Activated CD4-positive, CD25-positive, alpha-beta regulatory T cell treated with anti-CD3 and anti-CD28 coated beads, Interleukin-2, amount 50 U/mL, for 72 hours (primary cell): ENCODE measurements at regions not wholly inside any gene's neighbourhood (a gene's known extent, or its start where the extent isn't known, plus 50 kb on each side); places are given as distances from the start of the nearest gene placed in this dataset.
A peak's percentile ranks its signal among the peaks of the same experiment; 100 is the strongest.

Experiments used
- DNase-seq: peaks from one replicate; pipeline ENCODE4 v3.0.0; 2021

DNA sequence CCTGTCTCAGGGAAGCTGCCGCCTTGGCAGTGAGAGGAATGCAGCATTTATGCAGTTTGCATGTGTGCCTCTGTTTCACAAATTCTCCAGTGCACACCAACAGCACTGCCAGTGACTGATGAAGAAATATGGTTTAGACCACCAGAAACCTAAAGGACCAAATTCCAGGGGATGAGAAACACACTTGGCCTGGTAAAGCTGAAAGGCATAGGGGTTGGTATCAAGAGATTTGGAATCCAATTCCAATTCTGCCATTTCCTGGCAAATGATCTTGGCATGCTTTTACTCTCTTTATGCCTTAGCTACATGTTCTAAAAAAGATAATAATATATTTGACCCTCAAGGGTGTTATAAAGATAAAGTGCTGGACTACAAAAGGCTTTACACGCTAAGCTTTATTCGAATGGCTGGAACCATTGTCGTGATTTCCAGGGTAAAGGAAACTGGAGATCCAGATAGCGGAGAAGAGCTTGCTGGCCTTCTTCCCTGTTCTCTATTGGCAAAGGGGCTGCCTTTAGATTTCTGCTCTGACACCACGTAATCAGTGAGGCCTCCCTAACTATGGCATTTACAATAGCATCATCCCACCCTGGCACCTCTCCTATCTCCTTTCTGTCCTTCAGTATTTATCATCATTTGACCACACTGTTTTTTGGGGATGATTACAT, 359.8 kb upstream of the ASIC2 start:
- DNase-seq, result no peak

DNA sequence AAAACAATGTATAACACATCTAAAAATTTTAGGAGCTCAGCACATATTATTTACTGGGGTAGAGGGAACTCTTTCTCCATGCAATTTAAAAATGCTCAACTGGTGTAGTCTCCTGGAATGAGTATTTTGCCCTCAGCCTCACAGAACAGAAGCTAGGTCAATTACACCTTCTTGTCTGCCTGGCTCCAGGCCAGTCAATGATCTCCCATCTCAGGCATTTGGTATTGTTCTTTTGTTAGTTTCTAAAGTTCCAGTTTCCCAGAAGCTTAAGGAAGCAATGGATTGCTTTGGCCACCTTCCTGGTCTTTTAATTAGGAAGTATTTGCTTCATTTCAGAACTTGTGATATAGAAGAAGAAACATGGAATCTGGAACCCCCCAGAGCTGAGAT, 360.3 kb upstream of the ASIC2 start:
- no peak for DNase-seq

DNA sequence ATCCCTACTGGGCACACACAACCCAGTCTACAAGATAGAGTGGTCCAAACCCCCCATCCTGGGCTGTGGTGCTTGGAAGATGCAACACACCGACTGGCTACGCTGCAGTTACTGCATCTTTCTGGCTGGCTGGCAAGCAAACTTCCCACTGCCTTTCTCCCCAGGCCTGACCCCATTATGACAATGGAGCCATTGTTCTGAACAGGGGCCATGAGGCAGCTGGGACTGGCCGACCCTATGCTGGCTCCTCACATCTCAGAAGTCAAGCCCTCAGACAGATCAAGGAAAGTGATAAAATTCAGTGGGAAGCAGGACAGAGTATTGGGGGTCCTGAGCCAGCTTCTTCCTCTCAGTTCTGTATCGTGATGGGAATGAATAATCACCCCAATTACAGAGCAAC, 364.1 kb upstream of the ASIC2 start:
- DNase-seq, result no peak

DNA sequence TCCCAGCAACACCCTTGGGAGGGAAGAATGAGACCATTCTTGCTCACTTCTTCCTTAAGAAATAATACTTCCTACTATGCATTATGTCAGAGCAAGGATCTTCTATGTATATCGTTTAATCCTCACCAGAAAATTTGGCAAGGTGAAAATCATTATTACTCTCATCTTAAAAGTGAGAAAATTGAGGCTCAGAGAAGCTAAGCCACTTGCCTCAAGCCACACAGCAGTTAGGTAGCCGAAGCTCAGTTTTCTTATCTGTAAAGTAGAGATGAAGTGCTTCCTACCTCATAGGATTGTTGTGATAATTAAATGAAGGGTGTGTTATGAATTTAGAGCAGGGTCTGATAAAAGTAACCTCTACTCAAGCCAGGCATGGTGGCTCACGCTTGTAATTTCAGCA, 368.9 kb upstream of the ASIC2 start:
- DNase-seq, result no peak

DNA sequence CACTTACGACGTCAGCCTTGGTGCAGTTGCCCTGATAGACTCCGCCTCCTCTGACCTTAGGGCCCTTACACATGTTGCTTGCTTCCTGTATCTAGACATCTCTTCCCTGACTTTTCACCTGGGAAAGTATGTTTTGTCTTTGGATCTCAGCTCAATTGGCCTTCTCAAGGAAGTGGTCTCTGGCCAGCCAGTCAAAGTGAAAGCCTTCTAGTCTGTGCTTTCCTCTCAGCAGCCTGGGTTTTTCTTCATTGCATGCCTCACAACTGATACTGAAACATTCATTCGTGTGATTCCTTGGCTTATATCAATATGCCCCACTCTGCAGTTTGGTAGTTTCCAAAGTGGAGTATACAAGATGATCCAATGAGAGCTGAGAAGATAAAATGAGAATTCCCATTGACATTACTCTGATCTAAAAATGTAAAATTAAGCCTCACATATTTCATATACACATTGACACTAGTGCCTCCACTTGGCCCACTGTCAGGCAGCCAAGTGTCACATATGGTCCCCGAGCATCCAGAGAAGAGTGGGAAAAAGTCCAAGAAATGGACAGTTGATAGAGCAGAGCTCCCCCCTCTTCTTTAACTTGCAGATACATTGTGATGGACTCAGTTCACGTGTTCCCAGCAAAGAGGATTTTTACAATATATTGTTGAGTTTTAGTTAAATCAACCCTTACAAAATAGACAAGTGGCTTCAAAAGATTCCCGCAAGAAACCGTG, 371.2 kb upstream of the ASIC2 start:
- DNase-seq, result no peak

DNA sequence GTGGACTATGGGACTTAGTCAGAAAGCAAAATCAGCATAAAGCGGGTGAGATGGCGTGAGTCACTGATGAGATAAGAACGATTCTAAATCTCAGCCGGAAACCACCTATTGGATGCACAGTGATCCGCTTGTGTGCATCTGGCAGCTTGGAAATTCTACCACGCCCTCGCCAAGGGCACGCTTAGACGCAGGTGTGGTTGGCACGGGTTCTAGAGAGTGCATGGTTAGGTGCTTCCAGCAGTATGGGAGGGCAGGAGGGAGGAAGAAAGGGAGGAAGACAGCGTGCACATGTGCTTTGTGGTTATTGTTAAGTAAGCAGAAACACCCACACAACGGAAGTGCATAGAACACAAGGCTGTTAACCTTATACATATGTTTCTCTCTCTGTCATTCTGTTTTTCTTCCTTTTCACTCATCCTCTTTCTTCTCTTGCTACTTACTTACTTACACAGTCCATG, 374.0 kb upstream of the ASIC2 start:
- no peak for DNase-seq

DNA sequence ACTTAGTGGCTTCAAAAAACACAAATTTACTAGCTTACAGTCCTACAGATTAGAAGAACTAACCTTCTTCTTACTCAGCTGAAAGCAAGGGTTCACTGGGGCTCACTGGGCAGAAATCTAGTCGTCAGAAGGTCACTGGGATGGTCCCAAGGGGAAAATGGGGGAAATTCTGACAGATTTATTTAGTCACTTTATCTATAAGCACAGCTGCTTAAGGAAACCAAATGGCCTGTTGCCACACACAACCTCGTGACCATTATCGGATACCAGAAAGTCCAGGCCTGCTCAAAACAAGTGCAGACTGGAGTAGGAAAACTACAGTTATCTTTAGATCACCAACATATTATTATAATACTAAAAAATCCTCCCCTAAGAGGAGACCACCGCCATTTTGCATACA, 374.6 kb upstream of the ASIC2 start:
- no peak for DNase-seq

DNA sequence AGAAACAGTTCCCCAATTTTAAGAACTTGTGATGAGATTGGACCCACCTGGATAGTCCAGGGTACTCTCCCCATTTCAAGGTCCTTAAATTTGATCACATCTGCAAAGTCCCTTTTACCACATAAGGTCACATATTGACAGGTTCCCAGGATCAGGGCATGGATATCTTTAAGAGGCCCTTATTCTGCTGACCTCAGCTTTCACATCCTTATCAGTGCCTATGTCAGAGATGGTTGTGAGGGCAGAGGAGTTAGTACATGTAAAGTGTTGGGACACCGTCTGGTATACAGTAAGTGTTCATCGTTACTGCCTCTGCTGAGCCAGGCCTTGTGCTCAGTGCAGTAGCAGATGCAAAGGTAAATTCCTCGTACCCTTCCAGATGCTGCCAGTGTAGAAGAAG, 375.4 kb upstream of the ASIC2 start:
- DNase-seq, result no peak

DNA sequence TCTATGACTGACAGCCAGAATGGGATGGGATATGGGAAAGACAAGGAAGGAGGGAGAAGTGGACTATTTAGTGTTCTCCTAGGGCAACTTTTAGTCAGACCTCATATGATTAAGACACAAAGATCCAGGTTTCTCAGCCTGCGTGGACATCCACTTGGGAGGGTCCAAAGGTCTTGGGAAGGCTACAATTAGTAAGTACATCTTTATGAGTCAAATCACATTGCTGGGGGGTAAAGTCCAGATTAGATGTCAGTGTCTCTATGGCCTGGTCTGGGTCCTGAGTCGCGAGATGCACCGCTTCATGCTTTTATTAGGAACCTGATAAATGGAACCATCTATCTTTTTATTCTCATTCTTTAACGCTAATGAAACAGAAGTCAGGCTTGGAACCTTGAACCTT, 378.4 kb upstream of the ASIC2 start:
- no peak for DNase-seq

DNA sequence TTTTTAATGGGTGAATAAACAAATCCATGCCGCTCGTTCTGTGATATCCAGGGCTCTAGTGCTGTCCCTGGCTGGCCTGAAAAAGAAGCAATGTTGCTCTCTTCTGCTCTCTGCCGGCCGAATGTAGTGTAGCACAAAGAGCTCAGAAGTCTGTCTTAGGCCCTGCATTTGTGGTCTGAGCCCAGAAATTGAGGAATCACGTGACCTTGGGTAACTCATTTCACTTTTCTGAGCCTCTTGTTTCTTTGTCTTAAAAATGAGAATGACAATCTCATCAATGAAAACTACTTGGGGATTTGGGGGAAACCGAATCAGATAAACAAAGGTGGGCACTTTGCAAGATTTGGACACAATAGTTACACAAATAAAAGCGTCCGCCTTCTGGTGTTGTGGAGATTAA, 381.6 kb upstream of the ASIC2 start:
- DNase-seq, result peak; percentile 41

DNA sequence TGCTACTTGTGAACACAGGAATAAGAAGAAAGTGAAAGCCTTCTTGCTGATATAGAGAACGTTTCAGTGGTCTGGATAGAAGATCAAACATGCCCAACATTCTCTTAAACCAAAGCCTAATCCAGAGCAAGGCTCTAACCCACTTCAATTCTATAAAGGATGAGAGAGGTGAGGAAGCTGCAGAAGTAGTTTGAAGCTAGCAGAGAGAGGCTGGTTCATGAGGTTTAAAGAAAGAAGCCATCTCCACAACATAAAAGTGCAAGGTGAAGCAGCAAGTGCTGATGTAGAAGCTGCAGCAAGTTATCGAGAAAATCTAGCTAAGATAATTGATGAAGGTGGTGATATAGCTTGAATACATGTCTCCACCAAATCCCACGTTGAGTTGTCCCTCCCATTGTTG, 383.3 kb upstream of the ASIC2 start:
- no peak for DNase-seq

DNA sequence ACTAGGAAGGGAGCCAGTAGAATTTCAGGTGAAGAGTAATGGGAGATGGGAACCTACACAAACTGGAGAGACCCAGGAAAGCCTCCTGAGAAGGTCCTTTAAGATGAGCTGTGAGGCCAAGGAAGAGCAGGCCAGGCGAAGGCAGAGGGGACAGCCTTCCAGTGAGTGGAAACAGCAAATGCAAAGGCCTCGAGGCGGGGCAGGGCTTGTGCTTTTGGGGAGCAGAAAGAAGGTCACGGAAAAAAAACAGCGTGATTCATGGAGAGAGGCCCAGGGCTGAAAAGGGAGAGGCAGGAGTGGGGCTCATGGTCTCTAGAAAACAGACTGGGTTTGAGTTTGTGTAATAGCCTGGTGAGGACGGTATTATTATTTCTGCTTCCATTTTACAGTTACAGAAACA, 386.5 kb upstream of the ASIC2 start:
- no peak for DNase-seq

DNA sequence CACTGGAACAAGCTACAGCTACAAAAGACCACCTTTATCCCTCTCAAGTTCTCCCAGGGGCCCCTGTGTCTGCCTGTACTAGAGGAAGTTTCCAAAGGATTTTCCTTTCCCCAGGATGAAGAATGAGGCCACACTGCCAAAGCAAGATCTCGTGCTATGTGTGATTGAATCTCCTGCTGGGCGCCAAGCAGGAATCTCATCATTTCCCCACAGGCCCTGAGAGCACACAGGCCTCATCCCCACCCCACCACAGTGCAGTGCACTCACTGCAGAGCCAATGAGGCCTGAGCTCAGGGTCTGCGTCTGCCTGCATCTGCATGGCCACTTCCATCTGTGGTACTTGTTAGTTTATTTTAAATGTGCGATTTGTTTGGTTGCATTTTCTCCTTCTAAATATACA, 387.4 kb upstream of the ASIC2 start:
- DNase-seq, result no peak

DNA sequence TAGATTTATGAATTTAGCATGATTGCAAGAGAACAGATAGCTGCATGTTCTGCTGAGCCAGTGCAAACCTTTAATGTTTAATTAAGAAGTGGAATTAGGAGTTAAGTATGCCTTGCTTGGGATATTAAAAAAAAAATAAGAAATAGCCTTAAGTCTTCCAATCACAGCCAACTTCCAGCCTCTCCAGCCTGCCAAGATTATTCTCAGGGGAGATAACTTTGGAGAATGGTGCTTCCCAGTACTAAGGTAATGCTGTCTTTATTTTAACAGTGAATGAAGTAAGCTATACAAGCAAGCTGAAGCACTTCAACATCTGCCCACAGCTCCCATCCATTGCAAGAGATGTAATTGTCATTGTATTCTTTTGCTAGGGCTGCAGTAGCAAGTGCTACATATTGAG, 389.5 kb upstream of the ASIC2 start:
- no peak for DNase-seq

DNA sequence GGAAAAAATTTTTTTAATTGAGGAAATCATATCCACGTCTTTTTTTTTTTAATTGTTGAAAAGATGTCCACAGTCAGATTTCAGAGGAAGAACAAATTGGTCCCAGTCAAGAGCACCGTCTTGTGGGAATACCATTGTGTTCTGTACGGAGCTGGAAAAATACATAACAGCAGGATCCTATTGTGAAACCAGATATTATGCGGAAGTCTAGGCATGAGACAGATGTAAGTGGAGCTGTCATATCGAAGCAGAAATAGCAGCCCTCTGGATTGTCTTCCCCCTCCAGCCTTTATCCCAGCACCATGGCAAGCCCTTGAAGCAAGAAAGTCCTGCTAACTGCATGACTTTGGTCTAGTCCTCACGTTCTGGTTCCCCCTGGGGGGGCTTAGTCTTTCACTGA, 391.6 kb upstream of the ASIC2 start:
- no peak for DNase-seq

DNA sequence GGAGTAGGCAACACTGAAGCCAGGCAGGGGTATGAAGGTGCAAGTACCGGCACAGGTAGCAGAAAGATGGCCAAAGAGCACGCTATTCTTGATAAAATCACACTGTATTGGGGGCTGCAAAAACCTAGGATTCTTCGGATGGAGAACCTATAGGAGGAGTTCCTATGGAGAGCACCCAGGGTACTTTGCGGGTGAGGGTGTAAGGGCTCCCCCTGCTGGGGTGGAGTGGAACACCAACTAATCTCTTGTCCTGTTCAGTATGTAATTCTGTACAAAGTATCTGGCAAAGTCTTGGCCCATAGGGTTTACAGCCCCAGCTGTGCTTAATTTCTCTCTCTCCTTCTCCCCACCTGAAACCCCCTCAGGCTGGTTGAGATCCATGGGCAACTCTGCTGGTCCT, 393.1 kb upstream of the ASIC2 start:
- peak; percentile 34 for DNase-seq

DNA sequence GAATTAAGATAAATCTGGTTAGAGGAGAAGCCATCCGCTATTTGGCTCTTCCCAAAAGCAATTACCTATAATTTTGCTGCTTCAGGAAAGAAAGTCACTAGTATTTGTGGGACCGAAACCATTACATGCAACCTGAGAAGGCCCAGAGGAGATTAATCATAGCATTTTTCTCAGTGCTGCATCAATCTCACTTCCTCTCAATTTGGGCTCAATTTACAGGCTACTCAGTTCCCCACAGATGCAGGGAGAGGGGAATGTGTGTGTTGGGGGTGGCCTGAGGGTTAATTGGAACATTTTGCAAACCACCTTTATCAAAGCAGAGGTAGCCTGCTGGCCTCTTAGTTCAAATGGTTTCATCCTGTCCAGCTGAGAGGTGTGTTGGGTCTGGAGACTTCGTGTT, 394.7 kb upstream of the ASIC2 start:
- DNase-seq, result no peak

DNA sequence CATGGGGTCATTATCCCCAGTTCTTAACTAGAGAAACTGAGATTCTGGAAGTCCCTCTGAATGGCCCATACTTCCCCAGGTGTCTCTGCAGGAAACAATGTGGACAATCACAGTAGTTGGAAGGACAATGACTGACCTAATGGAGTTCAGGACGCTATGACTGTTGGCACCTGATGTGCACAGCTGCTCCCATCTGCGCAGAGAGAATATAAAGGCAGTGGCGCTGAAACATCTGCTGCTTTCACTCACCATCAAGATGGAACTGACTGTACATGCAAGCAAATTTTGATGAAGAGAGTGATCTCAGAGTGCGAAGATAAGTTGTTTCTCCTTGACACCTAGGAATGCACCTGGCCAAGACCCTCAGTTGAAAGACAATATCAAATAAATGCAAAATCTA, 395.7 kb upstream of the ASIC2 start:
- DNase-seq, result no peak

DNA sequence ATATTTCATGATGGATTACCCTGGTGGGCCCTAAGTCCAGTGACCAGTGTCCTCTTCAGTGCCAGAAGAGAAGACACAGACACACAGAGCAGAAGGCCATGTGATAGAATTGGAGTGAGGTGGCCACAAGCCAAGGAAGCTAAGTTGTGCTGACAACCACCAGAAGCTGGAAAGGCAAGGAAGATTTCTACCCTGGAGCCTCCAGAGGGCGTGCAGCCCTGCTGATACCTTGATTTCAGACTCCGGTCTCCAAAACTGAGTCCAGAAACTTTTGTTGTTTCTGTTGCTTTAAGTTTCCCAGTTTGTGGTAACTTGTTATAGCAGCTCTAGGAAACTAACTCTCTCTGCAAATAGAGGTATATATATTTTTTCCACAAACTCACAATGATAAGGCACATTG, 396.6 kb upstream of the ASIC2 start:
- no peak for DNase-seq

DNA sequence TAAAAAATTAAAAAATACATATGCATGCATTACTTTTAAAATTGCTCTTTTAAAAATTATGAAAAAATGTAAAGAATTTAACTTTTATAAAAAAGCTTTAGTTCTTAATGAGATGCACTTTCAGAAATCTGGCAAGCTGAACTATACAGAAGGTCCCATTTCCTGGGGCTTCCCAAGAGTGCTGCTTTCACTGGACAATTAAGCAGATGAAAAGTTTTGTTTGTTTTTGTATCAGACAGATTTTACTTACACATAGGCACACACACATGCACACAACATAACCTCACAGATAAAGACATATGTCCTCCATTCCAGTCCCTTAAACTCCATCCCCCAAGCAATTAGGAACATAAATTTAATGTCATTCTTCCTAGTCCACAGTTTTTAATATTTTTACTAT, 402.3 kb upstream of the ASIC2 start:
- no peak for DNase-seq

DNA sequence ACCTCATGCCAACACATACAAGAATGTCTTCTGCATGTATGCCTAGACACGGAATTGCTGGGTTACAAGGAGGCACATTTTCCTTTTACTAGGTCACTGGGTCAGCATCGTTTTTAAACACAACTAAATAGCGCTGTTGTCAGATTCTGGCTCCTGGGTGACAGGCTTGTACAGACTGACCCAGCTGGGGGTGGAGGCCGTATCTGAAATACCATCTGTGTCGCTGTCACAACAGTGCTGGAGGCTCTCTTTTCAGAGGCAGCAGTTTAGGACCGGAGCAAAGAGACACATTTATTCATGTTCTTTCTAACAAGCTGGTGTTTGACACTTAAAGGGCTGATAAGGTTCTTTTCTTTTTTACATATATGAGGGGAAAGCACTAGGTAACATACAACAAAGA, 403.0 kb upstream of the ASIC2 start:
- DNase-seq, result no peak

DNA sequence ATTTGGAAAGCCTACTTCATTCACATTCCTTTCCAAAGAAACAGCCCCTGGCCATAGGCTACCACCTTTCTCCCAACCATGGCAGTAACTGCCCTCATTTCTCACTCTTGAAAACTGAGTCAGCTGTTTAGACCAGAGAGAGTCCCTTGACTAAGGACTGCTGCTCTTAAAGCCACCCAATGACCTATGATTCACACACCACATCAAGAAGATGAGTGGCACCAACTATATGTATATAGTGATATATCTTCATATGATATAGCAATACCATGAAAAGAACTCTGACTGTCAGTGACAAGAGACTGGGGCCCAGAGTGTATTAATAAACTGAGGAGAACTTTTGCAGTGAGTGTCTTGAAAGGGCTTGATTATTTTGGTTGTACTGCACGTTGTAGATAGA, 404.5 kb upstream of the ASIC2 start:
- no peak for DNase-seq

DNA sequence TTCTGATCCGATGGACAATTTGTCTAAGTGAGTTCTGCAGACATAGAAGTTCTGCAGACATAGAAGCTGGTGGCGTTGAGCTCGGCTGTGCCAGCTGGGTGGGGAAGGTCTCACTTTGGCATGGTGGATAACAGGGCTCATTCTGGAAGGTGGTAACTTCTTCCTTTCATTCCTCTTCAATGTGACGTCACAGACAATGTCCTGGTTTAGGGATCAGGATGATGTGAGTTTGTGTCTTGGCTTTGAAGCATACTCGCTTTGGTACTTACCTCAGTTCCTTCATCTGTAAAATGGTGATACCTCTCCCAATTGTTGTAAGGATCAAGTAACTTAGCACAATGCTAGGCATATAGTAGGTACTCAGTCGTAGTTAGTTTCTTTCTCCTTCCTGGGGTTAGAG, 408.8 kb upstream of the ASIC2 start:
- DNase-seq, result no peak

DNA sequence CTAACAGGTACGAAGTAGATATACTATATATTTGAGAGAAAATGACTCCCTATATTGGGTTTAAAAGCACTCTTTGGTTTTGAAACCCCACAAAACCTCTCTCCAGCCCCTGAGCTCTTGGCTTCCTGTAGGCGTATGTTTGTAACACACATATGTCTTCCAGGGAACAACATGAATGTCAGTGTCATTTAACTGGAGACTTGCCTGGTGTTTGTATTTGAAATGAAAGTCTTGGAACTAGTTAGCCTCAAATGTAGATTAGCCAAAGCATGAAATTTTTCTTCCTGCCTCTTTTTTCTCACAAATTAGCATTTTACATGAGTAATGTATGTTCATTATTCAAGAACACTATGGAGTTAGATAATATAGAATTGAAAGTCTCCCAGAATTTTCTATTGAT, 411.8 kb upstream of the ASIC2 start:
- DNase-seq, result no peak

DNA sequence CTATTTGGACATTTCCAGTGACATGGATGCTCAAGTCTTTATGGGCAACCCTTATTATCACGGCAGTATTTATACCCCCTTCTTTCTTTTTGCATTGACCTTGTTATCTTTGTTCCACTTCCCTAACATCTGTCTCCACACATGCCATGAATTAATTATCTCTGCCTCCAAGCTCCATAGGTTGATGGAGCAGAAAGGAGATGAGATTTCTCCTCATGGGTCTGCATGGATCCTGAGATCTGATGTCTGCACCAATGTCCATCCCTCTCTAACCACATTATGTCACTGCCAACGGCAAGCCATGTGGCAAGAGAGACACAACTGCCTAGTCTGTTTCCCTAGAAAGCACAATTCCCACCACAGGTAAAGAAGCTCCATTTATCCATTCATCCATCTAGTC, 416.8 kb upstream of the ASIC2 start:
- DNase-seq, result no peak
